ENCODE measurements at regions not wholly inside any gene's neighbourhood (a gene's known extent, or its start where the extent isn't known, plus 50 kb on each side); places are given as distances from the start of the nearest gene placed in this dataset.

GRCh38 chr11:88448131-88448670 lies 110.7 kb upstream of the CTSC start:
- Histone ChIP-seq H3K9me3 (ENCODE audit: low read depth) (no peaks in the 10 kb centered on the region), H3K27me3 (no peaks in the 10 kb centered on the region), H3K4me1 (ENCODE audit: insufficient read depth) (no peaks in the 10 kb centered on the region), H3K27ac (no peak overlapping the region), H3K36me3 (replicated peaks; ENCODE audit: insufficient read depth, low read depth) (no peaks in the 10 kb centered on the region), H2AFZ (no peak overlapping the region), H4K20me1 (ENCODE audit: insufficient read depth, poor library complexity, severe bottlenecking) (no peaks in the 10 kb centered on the region), H3K9me2 (replicated peaks; ENCODE audit: insufficient read depth) (no peaks in the 10 kb centered on the region), H3K4me3 (no peak overlapping the region), H3K79me2 (no peaks in the 10 kb centered on the region), H3K4me2 (no peak overlapping the region)
- no peak for TF ChIP-seq EZH2phosphoT487 (IDR thresholded peaks at IDR 0.05; ENCODE audit: low read depth, severe bottlenecking, unreplicated experiment)
- no peak for TF ChIP-seq EZH2 (IDR thresholded peaks at IDR 0.05; ENCODE audit: borderline replicate concordance)
- TF ChIP-seq CTCF (IDR thresholded peaks at IDR 0.05; ENCODE audit: poor library complexity) = no peak
- WGBS (ENCODE audit: low lambda C conversion rate, missing lambda C conversion rate) = 85% methylated on average over 9 of the region's 9 CpGs
- DNase-seq (ENCODE audit: low spot score) = no peak

GRCh38 chr11:88447281-88447680 lies 109.7 kb upstream of the CTSC start:
- no peaks in the 10 kb centered on the region for H3K9me2 ChIP-seq (replicated peaks; ENCODE audit: insufficient read depth)
- no peaks in the 10 kb centered on the region for H3K9me3 ChIP-seq (ENCODE audit: low read depth)
- H2AFZ ChIP-seq = no peak overlapping the region
- H3K4me3 ChIP-seq = no peak overlapping the region
- no peaks in the 10 kb centered on the region for H3K4me1 ChIP-seq (ENCODE audit: insufficient read depth)
- no peak for DNase-seq (ENCODE audit: low spot score)
- 85% methylated on average over 1 of the region's 1 CpG for WGBS (ENCODE audit: low lambda C conversion rate, missing lambda C conversion rate)
- TF ChIP-seq CTCF (IDR thresholded peaks at IDR 0.05; ENCODE audit: poor library complexity) (no peak), EZH2phosphoT487 (IDR thresholded peaks at IDR 0.05; ENCODE audit: low read depth, severe bottlenecking, unreplicated experiment) (no peak), EZH2 (IDR thresholded peaks at IDR 0.05; ENCODE audit: borderline replicate concordance) (no peak)
- H3K4me2 ChIP-seq = no peak overlapping the region
- H3K36me3 ChIP-seq (replicated peaks; ENCODE audit: insufficient read depth, low read depth) = no peaks in the 10 kb centered on the region
- no peaks in the 10 kb centered on the region for H3K79me2 ChIP-seq
- no peaks in the 10 kb centered on the region for H3K27me3 ChIP-seq
- H4K20me1 ChIP-seq (ENCODE audit: insufficient read depth, poor library complexity, severe bottlenecking) = no peaks in the 10 kb centered on the region
- no peak overlapping the region for H3K27ac ChIP-seq

GRCh38 chr11:88439356-88439755 lies 101.8 kb upstream of the CTSC start:
- TF ChIP-seq EZH2 (IDR thresholded peaks at IDR 0.05; ENCODE audit: borderline replicate concordance) (no peak), EZH2phosphoT487 (IDR thresholded peaks at IDR 0.05; ENCODE audit: low read depth, severe bottlenecking, unreplicated experiment) (no peak), CTCF (IDR thresholded peaks at IDR 0.05; ENCODE audit: poor library complexity) (no peak)
- H3K36me3 ChIP-seq (replicated peaks; ENCODE audit: insufficient read depth, low read depth) = no peaks in the 10 kb centered on the region
- no peak overlapping the region for H3K27ac ChIP-seq
- no peaks in the 10 kb centered on the region for H3K9me3 ChIP-seq (ENCODE audit: low read depth)
- no peak overlapping the region for H2AFZ ChIP-seq
- WGBS (ENCODE audit: low lambda C conversion rate, missing lambda C conversion rate) = 82% methylated on average over 3 of the region's 3 CpGs
- H3K9me2 ChIP-seq (replicated peaks; ENCODE audit: insufficient read depth) = no peaks in the 10 kb centered on the region
- no peak overlapping the region for H3K4me3 ChIP-seq
- no peaks in the 10 kb centered on the region for H3K27me3 ChIP-seq
- H3K79me2 ChIP-seq = no peaks in the 10 kb centered on the region
- no peak for DNase-seq (ENCODE audit: low spot score)
- no peaks in the 10 kb centered on the region for H3K4me1 ChIP-seq (ENCODE audit: insufficient read depth)
- no peak overlapping the region for H3K4me2 ChIP-seq
- no peaks in the 10 kb centered on the region for H4K20me1 ChIP-seq (ENCODE audit: insufficient read depth, poor library complexity, severe bottlenecking)

- no peaks in the 10 kb centered on the region for H4K20me1 ChIP-seq (ENCODE audit: insufficient read depth, poor library complexity, severe bottlenecking)
- no peaks in the 10 kb centered on the region for H3K79me2 ChIP-seq
- H3K27ac ChIP-seq = no peak overlapping the region
- H3K4me3 ChIP-seq = no peak overlapping the region
- no peaks in the 10 kb centered on the region for H3K4me1 ChIP-seq (ENCODE audit: insufficient read depth)
- no peak overlapping the region for H3K4me2 ChIP-seq
- H2AFZ ChIP-seq = no peak overlapping the region
- WGBS (ENCODE audit: low lambda C conversion rate, missing lambda C conversion rate) = 86% methylated on average over 2 of the region's 2 CpGs
- TF ChIP-seq EZH2phosphoT487 (IDR thresholded peaks at IDR 0.05; ENCODE audit: low read depth, severe bottlenecking, unreplicated experiment) (no peak), CTCF (IDR thresholded peaks at IDR 0.05; ENCODE audit: poor library complexity) (no peak), EZH2 (IDR thresholded peaks at IDR 0.05; ENCODE audit: borderline replicate concordance) (no peak)
- no peaks in the 10 kb centered on the region for H3K36me3 ChIP-seq (replicated peaks; ENCODE audit: insufficient read depth, low read depth)
- H3K27me3 ChIP-seq = no peaks in the 10 kb centered on the region
- no peaks in the 10 kb centered on the region for H3K9me2 ChIP-seq (replicated peaks; ENCODE audit: insufficient read depth)
- no peaks in the 10 kb centered on the region for H3K9me3 ChIP-seq (ENCODE audit: low read depth)
- DNase-seq (ENCODE audit: low spot score) = no peak
These were observed 101.2 kb upstream of the CTSC start for GRCh38 chr11:88438721-88439120.
